Neural progenitor cell (in vitro differentiated cells): ENCODE measurements at regions not wholly inside any gene's neighbourhood (a gene's known extent, or its start where the extent isn't known, plus 50 kb on each side); places are given as distances from the start of the nearest gene placed in this dataset.

ENCODE experiments used
- EZH2 ChIP-seq: fragments of 200-600 bp; sonication (generic); IDR thresholded peaks from 2 replicates; pipeline ENCODE4 v1.6.1; 2017; ENCODE audit warnings: antibody characterized with exemption, mild to moderate bottlenecking, moderate library complexity
- TF ChIP-seq, protein P1 (sequence below): fragments of 200-600 bp; sonication (generic); IDR thresholded peaks from 2 replicates; pipeline ENCODE4 v1.5.1; 2017; ENCODE audit warnings: antibody characterized with exemption, mild to moderate bottlenecking

DNA sequence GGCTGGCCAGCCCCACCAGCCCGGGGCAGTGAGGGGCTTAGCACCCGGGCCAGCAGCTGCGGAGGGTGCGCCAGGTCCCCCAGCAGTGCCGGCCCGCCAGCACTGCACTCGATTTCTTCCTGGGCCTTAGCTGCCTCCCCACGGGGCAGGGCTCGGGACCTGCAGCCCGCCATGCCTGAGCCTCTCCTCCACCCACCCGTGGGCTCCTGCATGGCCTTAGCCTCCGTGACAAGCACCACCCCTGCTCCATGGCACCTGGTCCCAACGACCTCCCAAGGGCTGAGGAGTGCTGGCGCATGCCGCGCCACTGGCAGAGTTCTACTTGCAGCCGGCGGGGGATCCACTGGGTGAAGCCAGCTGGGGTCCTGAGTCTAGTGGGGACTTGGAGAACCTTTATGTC, 452.6 kb downstream of the AGTPBP1 start:
- TF ChIP-seq, protein P1, sequence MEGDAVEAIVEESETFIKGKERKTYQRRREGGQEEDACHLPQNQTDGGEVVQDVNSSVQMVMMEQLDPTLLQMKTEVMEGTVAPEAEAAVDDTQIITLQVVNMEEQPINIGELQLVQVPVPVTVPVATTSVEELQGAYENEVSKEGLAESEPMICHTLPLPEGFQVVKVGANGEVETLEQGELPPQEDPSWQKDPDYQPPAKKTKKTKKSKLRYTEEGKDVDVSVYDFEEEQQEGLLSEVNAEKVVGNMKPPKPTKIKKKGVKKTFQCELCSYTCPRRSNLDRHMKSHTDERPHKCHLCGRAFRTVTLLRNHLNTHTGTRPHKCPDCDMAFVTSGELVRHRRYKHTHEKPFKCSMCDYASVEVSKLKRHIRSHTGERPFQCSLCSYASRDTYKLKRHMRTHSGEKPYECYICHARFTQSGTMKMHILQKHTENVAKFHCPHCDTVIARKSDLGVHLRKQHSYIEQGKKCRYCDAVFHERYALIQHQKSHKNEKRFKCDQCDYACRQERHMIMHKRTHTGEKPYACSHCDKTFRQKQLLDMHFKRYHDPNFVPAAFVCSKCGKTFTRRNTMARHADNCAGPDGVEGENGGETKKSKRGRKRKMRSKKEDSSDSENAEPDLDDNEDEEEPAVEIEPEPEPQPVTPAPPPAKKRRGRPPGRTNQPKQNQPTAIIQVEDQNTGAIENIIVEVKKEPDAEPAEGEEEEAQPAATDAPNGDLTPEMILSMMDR: no peak
- no peak for TF ChIP-seq EZH2
